CD4-positive, CD25-positive, alpha-beta regulatory T cell (primary cell): ENCODE measurements at regions not wholly inside any gene's neighbourhood (a gene's known extent, or its start where the extent isn't known, plus 50 kb on each side); places are given as distances from the start of the nearest gene placed in this dataset.

Experiments used
- ATAC-seq, 2 donors: fragments of 150-1000 bp; cut with Tn5 transposase; one replicate each; pipeline ENCODE4 v1.10.0; 2021; ENCODE audit warnings: low read depth in 2 of 2, moderate number of reproducible peaks in 2 of 2, moderate library complexity in 1 of 2
- DNase-seq, 3 donors: peaks; one replicate each; pipeline versions ENCODE4 v3.0.0 to v3.0.0-alpha.2; 2012 to 2022; ENCODE audit warnings: mixed read lengths in 1 of 3
- H3K27ac ChIP-seq: one replicate; pipeline ENCODE4 v1.7.0; 2013; ENCODE audit warnings: mild to moderate bottlenecking, low read length; ENCODE audit not compliant: insufficient read depth, poor library complexity, severe bottlenecking
- H3K27me3 ChIP-seq: one replicate; pipeline ENCODE4 v1.7.0; 2013; ENCODE audit warnings: low read length; ENCODE audit not compliant: control insufficient read depth, insufficient read depth
- H3K36me3 ChIP-seq: one replicate; pipeline ENCODE4 v1.7.0; 2013; ENCODE audit warnings: mild to moderate bottlenecking, low read length, moderate library complexity; ENCODE audit not compliant: control insufficient read depth, insufficient read depth
- H3K4me1 ChIP-seq: 2 replicates; pipeline ENCODE4 v1.7.0; 2013; ENCODE audit warnings: mild to moderate bottlenecking, low read length; ENCODE audit not compliant: insufficient read depth, control insufficient read depth, poor library complexity, severe bottlenecking
- H3K4me3 ChIP-seq: one replicate; pipeline ENCODE4 v1.7.0; 2013; ENCODE audit warnings: low read depth, mild to moderate bottlenecking, low read length, moderate library complexity
- H3K9me3 ChIP-seq, 2 experiments: 1 replicate in 1 of 2; 2 replicates in 1 of 2; pipeline ENCODE4 v1.7.0; 2013; ENCODE audit warnings: low read length in 2 of 2, mild to moderate bottlenecking in 1 of 2, moderate library complexity in 1 of 2; ENCODE audit not compliant: control insufficient read depth in 2 of 2
- H3K27ac Mint-ChIP-seq, 3 donors: one replicate each; pipeline ENCODE4 v1.8.0; 2020 to 2022; ENCODE audit warnings: mild to moderate bottlenecking in 3 of 3, mixed read lengths in 3 of 3, moderate library complexity in 2 of 3
- H3K27me3 Mint-ChIP-seq: one replicate; pipeline ENCODE4 v1.8.0; 2022; ENCODE audit warnings: mild to moderate bottlenecking, mixed read lengths
- H3K36me3 Mint-ChIP-seq: one replicate; pipeline ENCODE4 v1.8.0; 2020; ENCODE audit warnings: mixed read lengths
- H3K4me1 Mint-ChIP-seq, 4 donors: one replicate each; pipeline ENCODE4 v1.8.0; 2020 to 2022; ENCODE audit warnings: mixed read lengths in 4 of 4, mild to moderate bottlenecking in 1 of 4
- H3K4me3 Mint-ChIP-seq, 4 donors: one replicate each; pipeline ENCODE4 v1.8.0; 2020 to 2022; ENCODE audit warnings: mild to moderate bottlenecking in 4 of 4, mixed read lengths in 4 of 4, moderate library complexity in 3 of 4
- H3K9me3 Mint-ChIP-seq, 7 donors: one replicate each; pipeline ENCODE4 v1.8.0; 2020 to 2022; ENCODE audit warnings: mixed read lengths in 7 of 7, mild to moderate bottlenecking in 3 of 7, moderate library complexity in 2 of 7

DNA sequence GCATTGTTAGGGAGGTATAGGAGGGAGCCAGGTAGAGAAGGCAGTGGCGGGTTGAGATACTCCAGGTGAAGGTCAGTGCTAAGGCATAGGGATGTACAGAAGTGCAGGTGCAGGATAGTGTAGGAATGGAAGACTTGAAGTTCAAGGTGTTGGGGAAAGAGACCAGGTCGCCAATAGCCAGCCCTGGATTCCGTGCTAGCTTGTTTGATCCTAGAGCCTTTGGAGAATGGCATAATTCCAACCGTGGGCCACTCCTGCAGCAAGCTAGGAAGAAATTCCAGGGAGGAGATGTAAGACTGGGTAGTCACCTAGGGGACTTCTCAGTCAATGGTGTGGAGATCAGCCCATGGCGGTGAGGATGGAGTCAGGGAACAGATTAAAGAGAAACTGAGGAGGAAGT lies 272.7 kb downstream of the RPS24 start:
- Histone ChIP-seq H3K36me3 (no peaks in the 10 kb centered on the region), H3K4me3 (no peak overlapping the region), H3K27ac (no peak overlapping the region), H3K9me3 (no peaks in the 10 kb centered on the region), H3K4me1 (peaks cover 13% of the 10 kb centered on the region), H3K27me3 (peaks cover 3% of the 10 kb centered on the region)
- ATAC-seq (no peak), DNase-seq (no peak)
- H3K9me3 Mint-ChIP-seq: peaks cover 0 to 2% (median 0%) of the 10 kb centered on the region in 7 donors
- H3K36me3 Mint-ChIP-seq: no peaks in the 10 kb centered on the region
- no peak overlapping the region for H3K27ac Mint-ChIP-seq
- no peak overlapping the region for H3K4me3 Mint-ChIP-seq
- H3K27me3 Mint-ChIP-seq: peaks cover 39% of the 10 kb centered on the region
- H3K4me1 Mint-ChIP-seq: peaks cover 0 to 16% (median 5%) of the 10 kb centered on the region in 4 donors

DNA sequence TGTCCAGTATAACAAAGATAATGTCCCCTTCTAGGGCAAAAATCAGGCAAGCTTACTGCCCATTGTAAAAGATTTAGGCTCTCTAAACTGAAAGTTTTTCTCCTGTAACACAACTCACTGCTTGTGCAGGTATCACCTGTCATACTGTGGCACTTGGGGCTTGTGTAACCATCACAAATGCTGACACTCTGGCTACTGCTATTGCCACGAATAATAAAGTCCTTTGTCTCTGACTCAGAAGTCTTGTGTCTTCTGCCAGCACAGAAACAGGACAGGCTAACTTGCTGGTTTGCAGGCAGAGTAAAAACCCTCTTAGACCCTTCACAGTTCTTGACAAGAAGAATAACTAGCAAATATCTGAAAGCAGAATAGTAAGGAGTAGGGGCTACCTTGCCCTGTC lies 273.9 kb downstream of the RPS24 start:
- Histone ChIP-seq H3K36me3 (no peaks in the 10 kb centered on the region), H3K27ac (no peak overlapping the region), H3K4me3 (no peak overlapping the region), H3K27me3 (peaks cover 3% of the 10 kb centered on the region), H3K9me3 (no peaks in the 10 kb centered on the region), H3K4me1 (peaks cover 6% of the 10 kb centered on the region)
- H3K36me3 Mint-ChIP-seq: no peaks in the 10 kb centered on the region
- peaks cover 45% of the 10 kb centered on the region for H3K27me3 Mint-ChIP-seq
- H3K9me3 Mint-ChIP-seq: peaks cover 0 to 2% (median 0%) of the 10 kb centered on the region in 7 donors
- no peak overlapping the region for H3K27ac Mint-ChIP-seq
- DNase-seq: no peak
- no peak overlapping the region for H3K4me3 Mint-ChIP-seq
- H3K4me1 Mint-ChIP-seq: peaks cover 0 to 8% (median 3%) of the 10 kb centered on the region in 4 donors
- no peak for ATAC-seq

DNA sequence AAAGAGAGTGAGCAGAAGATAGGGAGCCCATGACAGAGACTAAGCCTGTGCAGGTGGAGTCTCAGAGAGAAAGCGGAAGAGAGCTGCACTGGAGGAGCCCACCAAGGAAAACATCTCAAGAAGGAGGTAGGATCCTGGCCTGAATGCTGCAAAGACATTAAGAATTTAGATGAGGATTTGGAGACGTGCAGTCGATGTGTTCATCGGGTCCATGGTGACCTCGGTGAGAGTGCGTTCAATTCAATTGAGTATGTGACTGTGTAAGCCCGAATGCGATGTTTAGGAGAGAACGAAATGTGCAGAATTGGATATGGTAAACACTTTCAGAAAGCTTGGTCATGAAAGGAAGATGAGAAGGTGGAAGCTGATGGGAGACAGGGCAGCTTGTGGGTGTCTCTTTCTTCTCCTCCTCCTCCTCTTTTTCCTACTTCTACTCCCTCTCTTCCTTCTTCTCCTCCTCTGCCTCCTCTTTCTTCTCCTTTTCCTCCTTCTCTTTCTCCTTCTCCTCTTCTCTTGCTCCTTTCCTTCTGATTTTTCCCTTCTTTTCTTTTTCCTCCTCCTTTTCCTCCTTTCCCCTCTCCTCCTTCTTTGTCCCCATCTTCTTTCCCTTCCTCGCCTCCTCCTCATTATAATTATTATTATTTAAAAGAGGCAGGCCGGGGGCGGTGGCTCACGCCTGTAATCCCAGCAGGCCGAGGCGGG lies 276.0 kb downstream of the RPS24 start:
- H3K4me3 ChIP-seq: no peak overlapping the region
- H3K4me1 ChIP-seq: no peaks in the 10 kb centered on the region
- H3K9me3 ChIP-seq: no peaks in the 10 kb centered on the region
- ATAC-seq (no peak), DNase-seq (no peak)
- Mint-ChIP-seq H3K36me3 (no peaks in the 10 kb centered on the region), H3K27me3 (peaks cover 45% of the 10 kb centered on the region), H3K4me3 (no peak overlapping the region), H3K4me1 (no peaks in the 10 kb centered on the region), H3K9me3 (peaks cover 0 to 2% (median 0%) of the 10 kb centered on the region in 7 donors), H3K27ac (no peak overlapping the region)
- H3K27me3 ChIP-seq: peaks cover 8% of the 10 kb centered on the region
- H3K36me3 ChIP-seq: no peaks in the 10 kb centered on the region
- H3K27ac ChIP-seq: no peak overlapping the region

DNA sequence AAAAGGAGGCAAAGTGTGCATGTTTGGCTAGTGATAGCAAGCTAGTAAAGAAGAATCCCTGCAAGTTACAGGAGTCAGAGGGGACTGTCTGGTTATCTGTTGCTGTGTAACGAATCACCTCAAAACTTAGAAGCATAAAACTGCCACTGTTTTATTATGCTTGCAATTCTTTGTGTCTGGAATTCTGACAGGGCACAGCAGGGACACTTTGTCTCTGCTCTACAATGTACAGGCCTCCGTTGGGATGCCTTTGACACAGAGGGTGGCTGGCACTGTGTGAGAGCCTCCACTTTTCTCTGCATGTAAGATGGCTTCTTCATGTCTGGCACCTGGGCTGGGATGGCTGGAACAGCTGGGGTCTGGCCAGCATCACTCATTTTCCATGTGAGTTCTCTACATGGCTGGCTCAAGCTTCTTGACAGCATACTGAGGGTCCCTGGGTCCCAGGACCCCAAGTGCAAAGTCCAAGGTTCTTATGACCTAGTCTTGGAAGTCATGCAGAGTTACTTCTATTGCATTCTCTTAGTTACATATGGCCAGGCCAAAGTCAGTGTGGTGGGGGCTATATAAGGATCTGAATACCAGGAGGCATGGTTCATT lies 276.9 kb downstream of the RPS24 start:
- no peaks in the 10 kb centered on the region for H3K9me3 ChIP-seq
- Mint-ChIP-seq H3K9me3 (peaks cover 0 to 2% (median 0%) of the 10 kb centered on the region in 7 donors), H3K27ac (no peak overlapping the region), H3K4me1 (no peaks in the 10 kb centered on the region), H3K4me3 (no peak overlapping the region), H3K27me3 (peaks cover 39% of the 10 kb centered on the region), H3K36me3 (no peaks in the 10 kb centered on the region)
- H3K4me1 ChIP-seq: no peaks in the 10 kb centered on the region
- no peak overlapping the region for H3K4me3 ChIP-seq
- DNase-seq (no peak), ATAC-seq (no peak)
- no peak overlapping the region for H3K27ac ChIP-seq
- H3K27me3 ChIP-seq: peaks cover 8% of the 10 kb centered on the region
- no peaks in the 10 kb centered on the region for H3K36me3 ChIP-seq

DNA sequence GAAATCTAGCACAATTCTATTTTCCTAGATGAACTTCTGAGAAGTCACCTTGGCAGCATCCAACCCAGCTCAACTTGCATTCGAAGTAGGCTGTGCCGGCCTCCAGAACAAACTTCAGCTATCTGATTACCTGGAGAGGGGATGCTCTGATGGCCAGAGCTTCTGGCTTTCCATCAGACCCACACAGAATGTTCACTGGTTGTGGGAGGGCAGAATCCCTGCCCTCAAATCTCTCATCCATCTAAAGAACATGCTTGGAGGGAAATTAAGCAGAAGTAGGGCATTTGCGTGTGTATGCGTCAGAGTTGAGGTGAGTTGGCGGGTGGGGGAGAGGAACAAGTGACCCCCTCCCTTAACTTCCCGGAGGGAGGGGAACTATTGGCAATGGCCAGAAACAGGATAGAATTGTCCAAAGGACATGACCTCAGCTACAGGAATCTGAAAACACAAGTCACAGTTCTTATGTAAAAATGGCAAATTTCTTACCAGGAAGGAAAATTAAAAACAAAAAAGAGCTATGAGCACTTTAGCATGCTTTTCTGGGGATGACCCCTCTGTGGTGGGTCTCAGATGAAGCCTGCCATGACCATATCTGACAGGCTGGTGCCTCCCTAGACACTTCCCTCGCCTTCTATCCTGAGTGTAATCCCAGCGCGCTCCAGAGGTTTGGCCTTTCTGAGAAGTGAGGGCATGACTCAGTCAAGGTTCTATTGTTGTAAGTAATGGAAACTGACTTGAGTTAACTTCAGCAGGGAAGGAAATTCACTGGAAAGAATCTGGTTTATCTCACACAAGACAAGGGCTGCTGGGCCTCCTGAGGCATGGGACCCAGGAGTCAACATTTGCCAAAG lies 278.8 kb downstream of the RPS24 start:
- H3K27ac Mint-ChIP-seq: no peak overlapping the region
- H3K27ac ChIP-seq: no peak overlapping the region
- H3K4me3 Mint-ChIP-seq: no peak overlapping the region
- H3K36me3 Mint-ChIP-seq: no peaks in the 10 kb centered on the region
- no peak for DNase-seq
- H3K9me3 Mint-ChIP-seq: no peaks in the 10 kb centered on the region
- H3K27me3 Mint-ChIP-seq: peaks cover 25% of the 10 kb centered on the region
- H3K9me3 ChIP-seq: no peaks in the 10 kb centered on the region
- H3K4me3 ChIP-seq: no peak overlapping the region
- ATAC-seq: no peak
- no peaks in the 10 kb centered on the region for H3K4me1 ChIP-seq
- H3K4me1 Mint-ChIP-seq: no peaks in the 10 kb centered on the region
- peaks cover 8% of the 10 kb centered on the region for H3K27me3 ChIP-seq
- no peaks in the 10 kb centered on the region for H3K36me3 ChIP-seq

DNA sequence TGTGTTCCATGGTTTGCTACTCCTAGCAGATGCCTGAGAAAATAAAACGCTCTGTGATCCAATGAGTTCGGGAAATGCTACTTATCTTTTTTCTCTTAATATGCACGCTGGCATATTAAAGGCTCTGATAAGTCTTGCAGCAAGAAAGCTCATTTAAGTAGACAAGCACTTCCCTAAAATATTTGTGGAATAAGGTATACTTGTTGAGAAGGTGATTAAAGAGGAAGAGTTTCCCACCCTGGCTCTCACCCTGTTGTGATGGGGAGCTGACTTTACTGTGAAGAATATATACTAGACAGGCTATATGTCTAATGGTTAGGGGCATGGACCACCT lies 279.4 kb downstream of the RPS24 start:
- Histone ChIP-seq H3K36me3 (no peaks in the 10 kb centered on the region), H3K9me3 (no peaks in the 10 kb centered on the region), H3K27me3 (peaks cover 5% of the 10 kb centered on the region), H3K27ac (no peak overlapping the region), H3K4me3 (no peak overlapping the region), H3K4me1 (no peaks in the 10 kb centered on the region)
- Mint-ChIP-seq H3K4me1 (no peaks in the 10 kb centered on the region), H3K9me3 (no peaks in the 10 kb centered on the region), H3K27ac (no peak overlapping the region), H3K36me3 (no peaks in the 10 kb centered on the region), H3K4me3 (no peak overlapping the region), H3K27me3 (peaks cover 25% of the 10 kb centered on the region)
- DNase-seq (no peak), ATAC-seq (no peak)

DNA sequence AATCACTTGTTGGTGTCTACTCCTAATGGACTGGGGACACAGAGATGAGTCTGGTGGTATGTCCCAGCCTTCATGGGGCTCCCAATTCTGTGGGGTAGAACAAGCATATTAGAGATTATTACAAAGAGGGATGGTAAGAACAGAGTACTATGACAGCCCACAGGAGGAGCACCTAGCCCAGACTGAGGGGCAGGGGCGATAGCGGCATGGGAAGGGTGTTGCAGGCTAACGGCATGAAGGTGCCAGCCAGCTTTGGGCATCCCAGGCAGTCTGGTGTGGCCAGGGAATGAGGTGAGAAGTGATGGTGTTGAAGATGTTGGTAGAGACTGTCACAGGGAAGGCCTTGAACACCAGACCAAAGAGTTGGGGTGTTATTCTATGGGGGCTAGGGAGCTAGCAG lies 280.0 kb downstream of the RPS24 start:
- Mint-ChIP-seq H3K36me3 (no peaks in the 10 kb centered on the region), H3K9me3 (no peaks in the 10 kb centered on the region), H3K4me1 (no peaks in the 10 kb centered on the region), H3K27me3 (peaks cover 21% of the 10 kb centered on the region), H3K4me3 (no peak overlapping the region), H3K27ac (peak overlapping the region in 1 of 3 donors; percentile 8)
- no peaks in the 10 kb centered on the region for H3K36me3 ChIP-seq
- no peak overlapping the region for H3K4me3 ChIP-seq
- no peaks in the 10 kb centered on the region for H3K9me3 ChIP-seq
- H3K27ac ChIP-seq: no peak overlapping the region
- H3K27me3 ChIP-seq: peaks cover 5% of the 10 kb centered on the region
- no peak for DNase-seq
- no peak for ATAC-seq
- no peaks in the 10 kb centered on the region for H3K4me1 ChIP-seq
